HUES64 (cell line): ENCODE measurements at regions not wholly inside any gene's neighbourhood (a gene's known extent, or its start where the extent isn't known, plus 50 kb on each side); places are given as distances from the start of the nearest gene placed in this dataset.

Experiments
- H3K27ac ChIP-seq: 2 replicates; pipeline ENCODE4 v1.7.0; 2013; ENCODE audit warnings: low read depth, low read length, inconsistent platforms
- H3K27me3 ChIP-seq: 2 replicates; pipeline ENCODE4 v1.6.1; 2013; ENCODE audit warnings: mild to moderate bottlenecking, low read length; ENCODE audit not compliant: insufficient read depth
- H3K36me3 ChIP-seq: 2 replicates; pipeline ENCODE4 v1.6.1; 2013; ENCODE audit warnings: mild to moderate bottlenecking, low read length; ENCODE audit not compliant: insufficient read depth
- H3K4me1 ChIP-seq: 2 replicates; pipeline ENCODE4 v1.6.1; 2013; ENCODE audit warnings: mild to moderate bottlenecking, low read length, moderate library complexity; ENCODE audit not compliant: insufficient read depth
- H3K4me3 ChIP-seq: 2 replicates; pipeline ENCODE4 v1.5.1; 2013; ENCODE audit warnings: mild to moderate bottlenecking, low read length, moderate library complexity
- H3K9ac ChIP-seq: 2 replicates; pipeline ENCODE4 v1.6.1; 2013; ENCODE audit warnings: mild to moderate bottlenecking, low read depth, low read length
- H3K9me3 ChIP-seq: 2 replicates; pipeline ENCODE4 v1.6.1; 2013; ENCODE audit warnings: low read depth, low read length; ENCODE audit not compliant: insufficient read depth
- WGBS: fragments of 150-250, 120-280 bp; methylation state at CpG from one replicate; pipeline ENCODE4 v1.1.7; 2013; ENCODE audit warnings: missing lambda C conversion rate; 5-methylcytosine and 5-hydroxymethylcytosine counted together

GRCh38 chr1:81068726-81069125 is 732.0 kb upstream of the ADGRL2 start:
- H3K9ac ChIP-seq: no peak overlapping the region
- H3K27me3 ChIP-seq: no peaks in the 10 kb centered on the region
- H3K4me3 ChIP-seq: no peak overlapping the region
- H3K36me3 ChIP-seq: no peaks in the 10 kb centered on the region
- no peak overlapping the region for H3K27ac ChIP-seq
- whole genome bisulfite sequencing: 97% methylated on average over 3 of the region's 4 CpGs
- peaks cover 17% of the 10 kb centered on the region for H3K4me1 ChIP-seq
- H3K9me3 ChIP-seq: no peaks in the 10 kb centered on the region

- Histone ChIP-seq H3K36me3 (no peaks in the 10 kb centered on the region), H3K27ac (no peak overlapping the region), H3K4me1 (peaks cover 12% of the 10 kb centered on the region; the same call in 1 of the 2 replicates), H3K27me3 (no peaks in the 10 kb centered on the region), H3K4me3 (no peak overlapping the region), H3K9ac (no peak overlapping the region), H3K9me3 (no peaks in the 10 kb centered on the region)
- WGBS: 81% methylated on average over 7 of the region's 7 CpGs
Measured at GRCh38 chr1:81053826-81054225, 746.9 kb upstream of the ADGRL2 start.

- Histone ChIP-seq H3K27me3 (no peaks in the 10 kb centered on the region), H3K4me3 (no peak overlapping the region), H3K9ac (no peak overlapping the region), H3K9me3 (no peaks in the 10 kb centered on the region), H3K36me3 (no peaks in the 10 kb centered on the region), H3K4me1 (peaks cover 12% of the 10 kb centered on the region; the same call in 1 of the 2 replicates), H3K27ac (no peak overlapping the region)
- WGBS: 80% methylated on average over 1 of the region's 2 CpGs
Measured at GRCh38 chr1:81052162-81052561, 748.6 kb upstream of the ADGRL2 start.

GRCh38 chr1:81050390-81050789 is 750.3 kb upstream of the ADGRL2 start:
- H3K9ac ChIP-seq: no peak overlapping the region
- peaks cover 12% of the 10 kb centered on the region; the same call in 1 of the 2 replicates for H3K4me1 ChIP-seq
- no peaks in the 10 kb centered on the region for H3K36me3 ChIP-seq
- H3K9me3 ChIP-seq: no peaks in the 10 kb centered on the region
- no peak overlapping the region for H3K4me3 ChIP-seq
- 100% methylated on average over 1 of the region's 1 CpG for WGBS
- H3K27ac ChIP-seq: no peak overlapping the region
- no peaks in the 10 kb centered on the region for H3K27me3 ChIP-seq

- Histone ChIP-seq H3K9ac (no peak overlapping the region), H3K4me3 (no peak overlapping the region), H3K4me1 (peaks cover 10% of the 10 kb centered on the region; the same call in 1 of the 2 replicates), H3K36me3 (no peaks in the 10 kb centered on the region), H3K27ac (no peak overlapping the region), H3K27me3 (no peaks in the 10 kb centered on the region), H3K9me3 (no peaks in the 10 kb centered on the region)
- WGBS: 85% methylated on average over 2 of the region's 2 CpGs
Measured at GRCh38 chr1:81044708-81045107, 756.0 kb upstream of the ADGRL2 start.

GRCh38 chr1:81042225-81042624 is 758.5 kb upstream of the ADGRL2 start:
- H3K9me3 ChIP-seq: no peaks in the 10 kb centered on the region
- WGBS: no CpG with 5 or more reads among the region's 1 CpG

DNA sequence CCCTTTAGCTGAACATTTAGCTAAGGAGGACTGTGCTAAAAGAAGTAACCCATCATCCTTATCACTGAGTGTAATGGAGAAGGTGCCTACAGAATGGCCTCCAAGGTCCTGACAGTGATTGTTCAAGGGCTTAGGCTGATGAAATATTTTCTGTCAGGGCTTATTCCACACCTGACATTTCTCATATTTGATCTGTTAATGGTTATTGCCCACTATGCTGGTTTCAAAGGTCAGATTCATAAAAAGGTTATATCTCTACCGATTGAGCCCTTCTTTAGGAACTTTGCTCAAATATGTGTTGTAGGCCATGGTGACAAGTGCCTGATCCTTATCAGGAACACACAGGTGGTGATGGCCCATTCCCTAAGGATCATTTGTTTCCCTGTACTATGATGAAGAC is 766.4 kb upstream of the ADGRL2 start:
- 100% methylated on average over 1 of the region's 1 CpG for WGBS
- Histone ChIP-seq H3K9ac (no peak overlapping the region), H3K27ac (no peak overlapping the region), H3K36me3 (no peaks in the 10 kb centered on the region), H3K27me3 (no peaks in the 10 kb centered on the region), H3K4me3 (no peak overlapping the region), H3K4me1 (no peaks in the 10 kb centered on the region), H3K9me3 (no peaks in the 10 kb centered on the region)

More at GRCh38 chr1:81042225-81042624, 758.5 kb upstream of the ADGRL2 start:
- Histone ChIP-seq H3K4me3 (no peak overlapping the region), H3K27ac (no peak overlapping the region), H3K9ac (no peak overlapping the region), H3K36me3 (no peaks in the 10 kb centered on the region), H3K4me1 (peaks cover 10% of the 10 kb centered on the region; the same call in 1 of the 2 replicates), H3K27me3 (no peaks in the 10 kb centered on the region)

- 94% methylated on average over 5 of the region's 5 CpGs for WGBS
- no peaks in the 10 kb centered on the region for H3K27me3 ChIP-seq
- no peak overlapping the region for H3K9ac ChIP-seq
- H3K27ac ChIP-seq: no peak overlapping the region
- H3K36me3 ChIP-seq: no peaks in the 10 kb centered on the region
- H3K4me1 ChIP-seq: no peaks in the 10 kb centered on the region
- no peaks in the 10 kb centered on the region for H3K9me3 ChIP-seq
- H3K4me3 ChIP-seq: no peak overlapping the region
Measured at GRCh38 chr1:81032973-81033425, 767.7 kb upstream of the ADGRL2 start.

DNA sequence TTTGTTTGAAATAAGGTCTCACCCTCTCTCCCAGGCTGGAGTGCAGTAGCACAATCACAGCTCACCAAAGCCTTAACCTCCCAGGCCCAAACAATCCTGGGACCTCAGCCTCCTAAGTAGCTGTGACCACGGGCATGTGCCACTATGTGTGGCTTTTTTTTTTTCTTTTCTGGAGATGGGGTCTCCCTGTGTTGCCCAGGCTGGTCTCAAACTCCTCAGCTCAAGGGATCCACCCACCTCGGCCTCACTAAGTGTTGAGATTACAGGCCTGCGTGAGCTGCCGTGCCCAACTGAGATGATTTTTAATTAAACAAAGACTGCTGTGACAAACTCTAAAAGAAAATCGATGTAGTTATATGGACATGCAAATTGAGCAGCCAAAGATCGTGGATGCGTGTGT is 768.4 kb upstream of the ADGRL2 start:
- Histone ChIP-seq H3K36me3 (no peaks in the 10 kb centered on the region), H3K27ac (no peak overlapping the region), H3K4me1 (no peaks in the 10 kb centered on the region), H3K9ac (no peak overlapping the region), H3K9me3 (no peaks in the 10 kb centered on the region), H3K4me3 (no peak overlapping the region), H3K27me3 (no peaks in the 10 kb centered on the region)
- 93% methylated on average over 7 of the region's 7 CpGs for WGBS

DNA sequence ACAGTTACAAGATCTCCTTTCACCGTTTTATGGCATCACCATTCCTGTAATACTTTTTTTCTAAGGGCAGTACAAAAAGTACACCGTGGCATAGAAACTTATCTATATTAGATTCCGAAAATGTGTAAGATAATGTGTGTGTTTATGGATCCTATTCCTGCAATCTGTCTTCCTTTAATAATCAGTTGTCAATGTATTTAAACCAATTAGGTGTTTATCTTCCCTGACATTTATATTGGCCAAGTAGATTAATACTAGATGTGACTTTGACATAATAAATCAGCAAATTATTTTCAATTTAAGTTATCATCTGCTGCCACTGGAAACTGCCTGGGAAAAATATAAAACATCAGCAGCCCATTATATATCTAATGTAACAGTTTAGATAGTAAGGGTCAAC is 770.3 kb upstream of the ADGRL2 start:
- Histone ChIP-seq H3K9ac (no peak overlapping the region), H3K36me3 (no peaks in the 10 kb centered on the region), H3K27ac (no peak overlapping the region), H3K4me3 (no peak overlapping the region), H3K4me1 (no peaks in the 10 kb centered on the region), H3K9me3 (no peaks in the 10 kb centered on the region), H3K27me3 (no peaks in the 10 kb centered on the region)
- 94% methylated on average over 2 of the region's 3 CpGs for WGBS

DNA sequence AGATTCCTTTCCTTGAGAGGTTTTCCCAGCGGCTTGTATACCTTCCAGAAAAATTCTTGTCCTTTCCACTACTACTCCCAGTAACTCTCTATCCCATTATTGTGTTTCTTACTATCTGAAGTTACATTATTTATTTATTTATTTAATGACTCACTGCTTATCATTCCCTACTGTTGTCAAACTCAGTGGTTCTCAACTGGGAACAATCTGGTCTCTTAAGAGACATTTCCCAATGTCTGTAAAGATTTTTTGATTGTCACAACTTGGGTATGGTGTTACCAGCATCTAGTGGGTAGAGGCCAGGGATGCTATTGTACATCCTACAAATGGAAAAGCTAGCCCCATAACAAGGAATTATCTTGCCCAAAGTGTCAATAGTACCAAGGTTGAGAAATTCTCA is 771.5 kb upstream of the ADGRL2 start:
- no peaks in the 10 kb centered on the region for H3K27me3 ChIP-seq
- H3K9me3 ChIP-seq: no peaks in the 10 kb centered on the region
- no peaks in the 10 kb centered on the region for H3K4me1 ChIP-seq
- H3K27ac ChIP-seq: no peak overlapping the region
- H3K9ac ChIP-seq: no peak overlapping the region
- no peak overlapping the region for H3K4me3 ChIP-seq
- WGBS: 83% methylated on average over 1 of the region's 1 CpG
- no peaks in the 10 kb centered on the region for H3K36me3 ChIP-seq

DNA sequence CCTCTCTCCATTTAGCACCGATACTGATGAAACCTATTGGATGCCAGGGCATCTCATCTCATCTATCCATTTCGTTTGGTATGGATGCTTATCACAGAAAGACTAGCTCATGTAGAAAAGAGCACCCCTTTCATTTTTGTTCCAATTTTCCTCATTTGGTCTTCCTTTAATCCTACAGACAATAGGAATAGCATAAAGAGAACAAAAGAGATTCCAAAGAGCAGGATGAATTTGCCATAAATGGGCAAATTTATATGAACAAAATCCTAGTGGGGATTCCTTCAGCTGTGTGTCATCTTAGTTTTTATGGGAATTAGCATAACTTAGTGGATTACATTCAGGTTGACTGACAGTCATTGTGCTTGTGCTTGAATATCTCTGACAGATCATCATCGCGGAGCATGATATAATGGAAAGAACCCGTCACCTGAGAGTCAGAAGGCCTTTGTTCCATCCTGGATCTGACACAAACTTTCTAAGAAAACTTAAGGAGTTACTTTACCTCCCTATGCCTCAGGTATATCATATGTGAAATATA is 777.5 kb upstream of the ADGRL2 start:
- Histone ChIP-seq H3K4me1 (peaks cover 11% of the 10 kb centered on the region), H3K4me3 (no peak overlapping the region), H3K27ac (no peak overlapping the region), H3K9me3 (no peaks in the 10 kb centered on the region), H3K36me3 (no peaks in the 10 kb centered on the region), H3K27me3 (peaks cover 32% of the 10 kb centered on the region), H3K9ac (no peak overlapping the region)
- WGBS: 98% methylated on average over 5 of the region's 5 CpGs
